ENCODE measurements at regions not wholly inside any gene's neighbourhood (a gene's known extent, or its start where the extent isn't known, plus 50 kb on each side); places are given as distances from the start of the nearest gene placed in this dataset.

GRCh38 chr4:121510341-121510874, 129.6 kb upstream of the QRFPR start:
- Histone ChIP-seq H3K4me3 (no peak overlapping the region), H3K9ac (ENCODE audit: insufficient read depth in 1 of 2, low read length in 2 of 2) (no peak overlapping the region), H3K4me1 (ENCODE audit: control insufficient read depth in 5 of 5, insufficient read depth in 5 of 5, low read length in 5 of 5) (no peaks in the 10 kb centered on the region), H3K9me3 (ENCODE audit: control insufficient read depth in 4 of 4, insufficient read depth in 3 of 4, low read length in 3 of 4) (no peaks in the 10 kb centered on the region), H3K27me3 (ENCODE audit: control insufficient read depth in 3 of 3, insufficient read depth in 3 of 3, low read length in 2 of 3) (no peaks in the 10 kb centered on the region), H3K27ac (ENCODE audit: low read depth in 1 of 2, low read length in 1 of 2) (no peak overlapping the region), H3K36me3 (ENCODE audit: control insufficient read depth in 4 of 4, insufficient read depth in 4 of 4, low read length in 4 of 4) (no peaks in the 10 kb centered on the region)
- ATAC-seq (ENCODE audit: insufficient read depth, low FRiP score) (no peak), DNase-seq (no peak)
- TF ChIP-seq, protein P1, sequence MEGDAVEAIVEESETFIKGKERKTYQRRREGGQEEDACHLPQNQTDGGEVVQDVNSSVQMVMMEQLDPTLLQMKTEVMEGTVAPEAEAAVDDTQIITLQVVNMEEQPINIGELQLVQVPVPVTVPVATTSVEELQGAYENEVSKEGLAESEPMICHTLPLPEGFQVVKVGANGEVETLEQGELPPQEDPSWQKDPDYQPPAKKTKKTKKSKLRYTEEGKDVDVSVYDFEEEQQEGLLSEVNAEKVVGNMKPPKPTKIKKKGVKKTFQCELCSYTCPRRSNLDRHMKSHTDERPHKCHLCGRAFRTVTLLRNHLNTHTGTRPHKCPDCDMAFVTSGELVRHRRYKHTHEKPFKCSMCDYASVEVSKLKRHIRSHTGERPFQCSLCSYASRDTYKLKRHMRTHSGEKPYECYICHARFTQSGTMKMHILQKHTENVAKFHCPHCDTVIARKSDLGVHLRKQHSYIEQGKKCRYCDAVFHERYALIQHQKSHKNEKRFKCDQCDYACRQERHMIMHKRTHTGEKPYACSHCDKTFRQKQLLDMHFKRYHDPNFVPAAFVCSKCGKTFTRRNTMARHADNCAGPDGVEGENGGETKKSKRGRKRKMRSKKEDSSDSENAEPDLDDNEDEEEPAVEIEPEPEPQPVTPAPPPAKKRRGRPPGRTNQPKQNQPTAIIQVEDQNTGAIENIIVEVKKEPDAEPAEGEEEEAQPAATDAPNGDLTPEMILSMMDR (IDR thresholded peaks at IDR 0.05; ENCODE audit: control extremely low read depth, extremely low read depth), result no peak
- 67 to 88% methylated on average over 2 of the region's 2 CpGs for WGBS, 2 donors

DNA sequence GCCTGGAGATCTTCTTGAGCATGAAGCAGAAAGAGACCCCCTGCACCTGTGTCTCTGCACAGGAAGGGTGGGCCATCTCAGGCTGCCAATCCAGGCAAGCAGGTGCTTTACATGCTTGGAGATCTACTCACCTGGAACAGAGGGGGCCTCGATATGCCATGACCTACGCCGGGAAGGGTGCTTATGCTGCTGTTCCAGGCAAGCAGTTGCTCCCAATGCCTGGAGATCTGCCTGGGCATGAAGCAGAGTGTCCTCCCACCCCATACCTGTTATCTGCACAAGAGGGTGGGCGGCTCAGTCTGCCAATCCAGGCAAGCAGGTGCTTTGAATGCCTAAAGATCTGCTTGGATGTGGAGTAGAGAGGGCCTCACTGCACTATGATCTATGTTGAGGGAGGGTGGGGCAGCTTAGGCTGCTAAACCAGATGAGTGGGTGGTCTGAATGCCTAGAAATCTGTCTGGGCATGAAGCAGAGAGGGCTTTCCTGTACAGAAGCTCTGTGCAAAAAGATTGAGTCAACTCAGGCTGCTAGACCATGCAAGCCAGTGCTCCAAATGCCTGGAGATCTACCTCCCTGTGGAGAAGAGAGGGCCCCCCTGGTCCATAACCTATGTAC, 104.5 kb upstream of the QRFPR start:
- H3K36me3 ChIP-seq (ENCODE audit: control insufficient read depth in 4 of 4, insufficient read depth in 4 of 4, low read length in 4 of 4), result no peaks in the 10 kb centered on the region
- TF ChIP-seq, protein P1 (IDR thresholded peaks at IDR 0.05; ENCODE audit: control extremely low read depth, extremely low read depth), result no peak
- no peak overlapping the region for H3K27ac ChIP-seq (ENCODE audit: low read depth in 1 of 2, low read length in 1 of 2)
- H3K4me1 ChIP-seq (ENCODE audit: control insufficient read depth in 5 of 5, insufficient read depth in 5 of 5, low read length in 5 of 5), result peaks cover 0 to 1% (median 0%) of the 10 kb centered on the region in 5 donors
- H3K9me3 ChIP-seq (ENCODE audit: control insufficient read depth in 4 of 4, insufficient read depth in 3 of 4, low read length in 3 of 4), result no peaks in the 10 kb centered on the region
- H3K27me3 ChIP-seq (ENCODE audit: control insufficient read depth in 3 of 3, insufficient read depth in 3 of 3, low read length in 2 of 3), result no peaks in the 10 kb centered on the region
- no peak for ATAC-seq (ENCODE audit: insufficient read depth, low FRiP score)
- 96 to 97% methylated on average over 4 of the region's 4 CpGs for WGBS, 2 donors
- H3K9ac ChIP-seq (ENCODE audit: insufficient read depth in 1 of 2, low read length in 2 of 2), result no peak overlapping the region
- H3K4me3 ChIP-seq, result no peak overlapping the region
- DNase-seq, result no peak

DNA sequence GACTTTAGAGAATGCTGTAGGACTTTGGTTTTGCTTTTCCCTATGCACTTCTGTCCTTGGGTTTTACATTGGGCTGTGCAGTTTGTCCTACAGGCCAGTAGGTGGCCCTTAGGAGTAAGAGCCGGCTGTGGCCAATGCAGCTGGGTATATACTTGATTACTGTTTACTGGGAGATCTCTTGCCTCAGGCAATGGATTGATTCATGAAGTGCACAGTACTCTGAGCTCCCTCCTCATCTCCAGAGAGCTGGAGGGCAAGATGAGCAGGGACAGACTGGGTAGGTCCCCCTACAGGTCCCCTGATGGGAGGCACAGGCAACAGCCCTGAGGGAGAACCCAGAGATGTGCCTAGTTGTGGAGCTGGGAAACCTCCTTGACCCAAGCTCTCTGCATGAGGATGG, 103.8 kb upstream of the QRFPR start:
- peak; percentile 86 for ATAC-seq (ENCODE audit: insufficient read depth, low FRiP score)
- WGBS, 2 donors, result 9 to 12% methylated on average over 1 of the region's 1 CpG
- Histone ChIP-seq H3K4me3 (no peak overlapping the region), H3K9ac (ENCODE audit: insufficient read depth in 1 of 2, low read length in 2 of 2) (no peak overlapping the region), H3K4me1 (ENCODE audit: control insufficient read depth in 5 of 5, insufficient read depth in 5 of 5, low read length in 5 of 5) (peaks cover 0 to 1% (median 0%) of the 10 kb centered on the region in 5 donors), H3K9me3 (ENCODE audit: control insufficient read depth in 4 of 4, insufficient read depth in 3 of 4, low read length in 3 of 4) (no peaks in the 10 kb centered on the region), H3K27ac (ENCODE audit: low read depth in 1 of 2, low read length in 1 of 2) (no peak overlapping the region), H3K36me3 (ENCODE audit: control insufficient read depth in 4 of 4, insufficient read depth in 4 of 4, low read length in 4 of 4) (no peaks in the 10 kb centered on the region), H3K27me3 (ENCODE audit: control insufficient read depth in 3 of 3, insufficient read depth in 3 of 3, low read length in 2 of 3) (no peaks in the 10 kb centered on the region)
- DNase-seq, result peak; percentile 15 to 26 (median 23)
- TF ChIP-seq, protein P1 (IDR thresholded peaks at IDR 0.05; ENCODE audit: control extremely low read depth, extremely low read depth), result peak; percentile 32

- H3K4me1 ChIP-seq (ENCODE audit: control insufficient read depth in 5 of 5, insufficient read depth in 5 of 5, low read length in 5 of 5), result no peaks in the 10 kb centered on the region
- H3K27me3 ChIP-seq (ENCODE audit: control insufficient read depth in 3 of 3, insufficient read depth in 3 of 3, low read length in 2 of 3), result no peaks in the 10 kb centered on the region
- no peaks in the 10 kb centered on the region for H3K9me3 ChIP-seq (ENCODE audit: control insufficient read depth in 4 of 4, insufficient read depth in 3 of 4, low read length in 3 of 4)
- WGBS, 2 donors, result 75 to 90% methylated on average over 1 of the region's 1 CpG
- H3K4me3 ChIP-seq, result no peak overlapping the region
- H3K27ac ChIP-seq (ENCODE audit: low read depth in 1 of 2, low read length in 1 of 2), result no peak overlapping the region
- DNase-seq, result no peak
- no peak for ATAC-seq (ENCODE audit: insufficient read depth, low FRiP score)
- no peaks in the 10 kb centered on the region for H3K36me3 ChIP-seq (ENCODE audit: control insufficient read depth in 4 of 4, insufficient read depth in 4 of 4, low read length in 4 of 4)
- TF ChIP-seq, protein P1 (IDR thresholded peaks at IDR 0.05; ENCODE audit: control extremely low read depth, extremely low read depth), result no peak
- no peak overlapping the region for H3K9ac ChIP-seq (ENCODE audit: insufficient read depth in 1 of 2, low read length in 2 of 2)
Measured at GRCh38 chr4:121479808-121480207, 99.0 kb upstream of the QRFPR start.

Data from lung (tissue), 11 donors.